OCI-LY3 (cell line): ENCODE measurements at regions not wholly inside any gene's neighbourhood (a gene's known extent, or its start where the extent isn't known, plus 50 kb on each side); places are given as distances from the start of the nearest gene placed in this dataset.

ENCODE experiments used
- EZH2phosphoT487 ChIP-seq: fragments of 200-600 bp; shearing (Covaris generic); IDR thresholded peaks from 2 replicates; pipeline ENCODE4 v1.6.1; 2018; ENCODE audit warnings: antibody characterized with exemption, mixed run types, low read depth
- TF ChIP-seq, protein P1 (sequence below): fragments of 200-600, 300-600 bp; sonication (generic); IDR thresholded peaks from 2 replicates; pipeline ENCODE4 v1.5.1; 2014; ENCODE audit warnings: antibody characterized with exemption, low read length, low read depth

DNA sequence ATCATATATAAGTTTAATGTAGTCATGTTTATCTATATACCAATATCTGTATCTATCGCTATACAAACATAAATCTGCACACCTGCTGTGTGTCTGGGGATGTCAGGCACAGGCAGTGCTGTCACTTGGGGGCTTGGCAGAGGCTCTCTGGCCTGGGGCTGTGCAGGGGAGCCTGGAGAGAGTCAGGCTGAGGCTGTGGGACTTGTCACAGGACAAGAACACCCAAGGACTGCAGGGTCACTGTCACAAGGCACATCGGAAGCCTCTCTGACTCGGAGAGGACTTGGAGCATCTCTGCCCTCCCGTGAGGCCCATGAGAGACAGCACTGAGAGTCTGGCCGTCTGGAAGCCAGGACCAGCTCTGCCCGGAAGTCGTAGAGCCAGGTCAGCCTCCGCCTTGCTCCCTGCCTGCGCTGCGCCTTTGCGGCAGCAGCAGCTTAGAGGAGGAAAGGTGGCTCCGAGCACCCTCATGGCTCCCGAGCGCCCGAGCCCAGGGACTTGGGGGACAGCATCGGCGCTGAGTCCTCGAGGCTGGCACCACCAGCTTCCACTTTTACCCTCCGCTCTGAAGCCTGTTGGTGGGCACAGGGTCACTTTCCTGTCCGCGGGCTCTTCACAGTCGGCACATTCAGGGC, 280.3 kb downstream of the NDUFA10 start:
- TF ChIP-seq, protein P1, sequence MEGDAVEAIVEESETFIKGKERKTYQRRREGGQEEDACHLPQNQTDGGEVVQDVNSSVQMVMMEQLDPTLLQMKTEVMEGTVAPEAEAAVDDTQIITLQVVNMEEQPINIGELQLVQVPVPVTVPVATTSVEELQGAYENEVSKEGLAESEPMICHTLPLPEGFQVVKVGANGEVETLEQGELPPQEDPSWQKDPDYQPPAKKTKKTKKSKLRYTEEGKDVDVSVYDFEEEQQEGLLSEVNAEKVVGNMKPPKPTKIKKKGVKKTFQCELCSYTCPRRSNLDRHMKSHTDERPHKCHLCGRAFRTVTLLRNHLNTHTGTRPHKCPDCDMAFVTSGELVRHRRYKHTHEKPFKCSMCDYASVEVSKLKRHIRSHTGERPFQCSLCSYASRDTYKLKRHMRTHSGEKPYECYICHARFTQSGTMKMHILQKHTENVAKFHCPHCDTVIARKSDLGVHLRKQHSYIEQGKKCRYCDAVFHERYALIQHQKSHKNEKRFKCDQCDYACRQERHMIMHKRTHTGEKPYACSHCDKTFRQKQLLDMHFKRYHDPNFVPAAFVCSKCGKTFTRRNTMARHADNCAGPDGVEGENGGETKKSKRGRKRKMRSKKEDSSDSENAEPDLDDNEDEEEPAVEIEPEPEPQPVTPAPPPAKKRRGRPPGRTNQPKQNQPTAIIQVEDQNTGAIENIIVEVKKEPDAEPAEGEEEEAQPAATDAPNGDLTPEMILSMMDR, result no peak
- TF ChIP-seq EZH2phosphoT487, result no peak
